Loucy (cell line): ENCODE measurements at regions not wholly inside any gene's neighbourhood (a gene's known extent, or its start where the extent isn't known, plus 50 kb on each side); places are given as distances from the start of the nearest gene placed in this dataset.
A peak's percentile ranks its signal among the peaks of the same experiment; 100 is the strongest.

Experiments
- H2AFZ ChIP-seq: fragments of 200-600 bp; sonication (generic); 2 replicates; pipeline ENCODE4 v1.6.0; 2016; ENCODE audit warnings: antibody characterized with exemption, mild to moderate bottlenecking, low read length, moderate library complexity
- H3F3A ChIP-seq: fragments of 200-600 bp; 2 replicates; pipeline ENCODE4 v1.6.0; 2016; ENCODE audit warnings: antibody characterized with exemption, low read depth, mild to moderate bottlenecking
- H3K27me3 ChIP-seq: fragments of 200-600 bp; sonication (generic); 2 replicates; pipeline ENCODE4 v1.6.1; 2014; ENCODE audit warnings: low read length, mild to moderate bottlenecking; ENCODE audit not compliant: insufficient read depth, poor library complexity, severe bottlenecking
- H3K36me3 ChIP-seq: fragments of 200-600 bp; sonication (generic); 2 replicates; pipeline ENCODE4 v1.6.1; 2016; ENCODE audit warnings: low read length; ENCODE audit not compliant: insufficient read depth
- H3K4me1 ChIP-seq: fragments of 200-600 bp; sonication (generic); 2 replicates; pipeline ENCODE4 v1.5.1; 2014; ENCODE audit warnings: low read length, mild to moderate bottlenecking; ENCODE audit not compliant: insufficient read depth, poor library complexity, severe bottlenecking
- H3K4me2 ChIP-seq: fragments of 200-600 bp; sonication (generic); 2 replicates; pipeline ENCODE4 v1.6.0; 2014; ENCODE audit warnings: antibody characterized with exemption, low read length, low read depth, mild to moderate bottlenecking; ENCODE audit not compliant: poor library complexity, severe bottlenecking
- H3K4me3 ChIP-seq: fragments of 200-600 bp; sonication (generic); 2 replicates; pipeline ENCODE4 v1.5.1; 2014; ENCODE audit warnings: low read length, mild to moderate bottlenecking, mixed read lengths; ENCODE audit not compliant: poor library complexity, severe bottlenecking
- H3K79me2 ChIP-seq: fragments of 200-600 bp; sonication (generic); 2 replicates; pipeline ENCODE4 v1.6.1; 2014; ENCODE audit warnings: low read length; ENCODE audit not compliant: insufficient read depth
- H3K9ac ChIP-seq: fragments of 200-600 bp; sonication (generic); 2 replicates; pipeline ENCODE4 v1.6.0; 2014; ENCODE audit warnings: mild to moderate bottlenecking, low read depth, low read length, moderate library complexity; ENCODE audit not compliant: poor library complexity, severe bottlenecking
- H3K9me2 ChIP-seq: fragments of 200-600 bp; sonication (generic); replicated peaks from 2 replicates; pipeline ENCODE4 v1.6.1; 2016; ENCODE audit warnings: low read depth, low read length, mixed read lengths
- H3K9me3 ChIP-seq: fragments of 200-600 bp; sonication (generic); 2 replicates; pipeline ENCODE4 v1.6.1; 2014; ENCODE audit warnings: mild to moderate bottlenecking, antibody characterized with exemption, low read length, low read depth; ENCODE audit not compliant: insufficient read depth
- H4K20me1 ChIP-seq: fragments of 200-600 bp; sonication (generic); 2 replicates; pipeline ENCODE4 v1.6.0; 2014; ENCODE audit warnings: antibody characterized with exemption, low read length, mild to moderate bottlenecking; ENCODE audit not compliant: insufficient read depth, poor library complexity, severe bottlenecking
- EZH2phosphoT487 ChIP-seq: fragments of 200-600 bp; IDR thresholded peaks from 2 replicates; pipeline ENCODE4 v1.6.1; 2018; ENCODE audit warnings: antibody characterized with exemption, mild to moderate bottlenecking, moderate library complexity, borderline replicate concordance
- TF ChIP-seq, protein P1 (sequence below): fragments of 200-600 bp; sonication (generic); conservative IDR thresholded peaks from 2 replicates; pipeline ENCODE4 v1.5.1; 2014; ENCODE audit warnings: mild to moderate bottlenecking, antibody characterized with exemption, low read length

DNA sequence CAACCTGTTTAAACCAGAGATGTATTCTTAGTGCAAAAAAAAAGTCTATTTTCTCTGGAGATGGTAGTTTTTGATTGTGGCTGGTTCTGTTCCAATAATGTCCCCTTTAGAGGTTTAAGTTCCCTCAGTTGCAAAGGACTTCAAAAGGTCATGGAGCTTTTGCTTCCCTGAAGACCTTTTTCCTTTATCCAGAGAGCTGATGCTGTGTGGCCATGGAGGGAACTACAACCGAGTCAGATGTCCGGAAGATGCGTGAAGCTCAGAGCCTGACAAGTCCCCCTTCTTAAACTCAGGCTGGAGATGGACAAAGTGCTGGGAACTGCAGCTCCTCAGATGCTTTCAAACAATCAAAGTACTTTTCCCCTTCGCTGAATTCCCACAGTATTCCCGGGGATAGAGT lies 176.1 kb downstream of the TMEM18 start:
- Histone ChIP-seq H3K4me2 (no peak overlapping the region), H3K9me3 (no peaks in the 10 kb centered on the region)
- no peak for TF ChIP-seq EZH2phosphoT487
- TF ChIP-seq, protein P1, sequence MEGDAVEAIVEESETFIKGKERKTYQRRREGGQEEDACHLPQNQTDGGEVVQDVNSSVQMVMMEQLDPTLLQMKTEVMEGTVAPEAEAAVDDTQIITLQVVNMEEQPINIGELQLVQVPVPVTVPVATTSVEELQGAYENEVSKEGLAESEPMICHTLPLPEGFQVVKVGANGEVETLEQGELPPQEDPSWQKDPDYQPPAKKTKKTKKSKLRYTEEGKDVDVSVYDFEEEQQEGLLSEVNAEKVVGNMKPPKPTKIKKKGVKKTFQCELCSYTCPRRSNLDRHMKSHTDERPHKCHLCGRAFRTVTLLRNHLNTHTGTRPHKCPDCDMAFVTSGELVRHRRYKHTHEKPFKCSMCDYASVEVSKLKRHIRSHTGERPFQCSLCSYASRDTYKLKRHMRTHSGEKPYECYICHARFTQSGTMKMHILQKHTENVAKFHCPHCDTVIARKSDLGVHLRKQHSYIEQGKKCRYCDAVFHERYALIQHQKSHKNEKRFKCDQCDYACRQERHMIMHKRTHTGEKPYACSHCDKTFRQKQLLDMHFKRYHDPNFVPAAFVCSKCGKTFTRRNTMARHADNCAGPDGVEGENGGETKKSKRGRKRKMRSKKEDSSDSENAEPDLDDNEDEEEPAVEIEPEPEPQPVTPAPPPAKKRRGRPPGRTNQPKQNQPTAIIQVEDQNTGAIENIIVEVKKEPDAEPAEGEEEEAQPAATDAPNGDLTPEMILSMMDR = no peak; the same call in 1 of the 2 replicates

DNA sequence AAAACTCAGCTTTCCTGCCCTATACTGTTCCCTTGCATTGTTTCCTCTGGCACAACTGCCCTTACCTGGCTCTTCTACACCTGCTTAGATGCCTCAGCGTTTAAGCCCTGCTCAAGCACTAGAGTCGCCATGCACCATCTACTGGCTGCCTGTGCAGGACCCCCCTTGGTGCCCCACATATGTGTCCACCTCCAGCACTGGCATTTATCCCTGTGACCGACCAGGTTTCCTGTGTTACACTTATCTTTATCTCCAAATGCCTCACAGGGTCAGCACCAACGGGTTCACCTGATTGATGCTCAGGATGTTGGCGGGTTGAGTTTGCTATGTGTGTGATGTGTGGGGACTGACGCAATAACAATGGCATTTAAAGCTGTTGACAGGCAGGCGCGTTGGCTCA lies 177.5 kb downstream of the TMEM18 start:
- Histone ChIP-seq H3K27me3 (no peaks in the 10 kb centered on the region), H3K4me2 (no peak overlapping the region), H4K20me1 (no peaks in the 10 kb centered on the region), H3K79me2 (no peaks in the 10 kb centered on the region), H3K9ac (no peak overlapping the region), H3K9me2 (no peaks in the 10 kb centered on the region), H3F3A (no peaks in the 10 kb centered on the region), H3K9me3 (no peaks in the 10 kb centered on the region), H3K4me3 (no peak overlapping the region), H3K4me1 (peaks cover 36% of the 10 kb centered on the region), H3K36me3 (no peaks in the 10 kb centered on the region), H2AFZ (no peak overlapping the region)
- no peak for TF ChIP-seq EZH2phosphoT487
- TF ChIP-seq, protein P1 = no peak

More for the DNA sequence above, 176.1 kb downstream of the TMEM18 start:
- Histone ChIP-seq H3F3A (no peaks in the 10 kb centered on the region), H3K36me3 (no peaks in the 10 kb centered on the region), H3K4me1 (peaks cover 34% of the 10 kb centered on the region), H2AFZ (no peak overlapping the region), H4K20me1 (no peaks in the 10 kb centered on the region), H3K9ac (no peak overlapping the region), H3K4me3 (no peak overlapping the region), H3K27me3 (no peaks in the 10 kb centered on the region), H3K9me2 (no peaks in the 10 kb centered on the region), H3K79me2 (no peaks in the 10 kb centered on the region)

DNA sequence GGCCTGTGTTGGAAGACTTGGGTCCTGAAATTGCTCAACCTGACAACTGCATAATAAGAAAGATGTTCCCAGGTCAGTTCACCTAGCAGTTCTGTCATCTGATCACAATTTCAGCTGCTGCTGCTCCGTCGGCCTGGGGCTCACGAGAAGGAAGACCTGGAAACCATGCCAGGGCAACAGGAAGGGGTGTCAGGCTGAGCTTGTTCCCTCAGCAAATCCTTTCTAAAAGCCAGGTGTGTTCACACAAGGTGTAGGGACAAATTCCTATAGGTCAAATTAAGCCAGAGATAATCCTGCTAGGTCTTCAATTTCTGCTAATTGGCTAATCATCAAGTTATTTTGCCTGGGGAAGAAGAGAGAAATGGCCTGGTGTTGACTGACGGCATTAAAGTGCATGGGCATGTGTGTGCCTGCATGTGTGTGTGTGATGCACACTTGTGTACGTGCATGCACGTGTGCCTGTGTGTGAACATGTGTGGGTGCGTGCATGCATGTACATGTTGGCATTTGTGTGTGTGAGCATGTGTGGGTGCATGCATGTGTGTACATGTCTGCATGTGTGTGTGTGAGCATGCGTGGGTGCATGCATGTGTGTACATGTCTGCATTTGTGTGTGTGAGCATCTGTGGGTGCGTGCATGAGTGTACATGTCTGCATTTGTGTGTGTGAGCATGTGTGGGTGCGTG lies 178.6 kb downstream of the TMEM18 start:
- Histone ChIP-seq H4K20me1 (no peaks in the 10 kb centered on the region), H3K9me3 (no peaks in the 10 kb centered on the region), H3K4me3 (no peak overlapping the region), H3K9ac (peak overlapping the region; percentile 2), H3K9me2 (no peaks in the 10 kb centered on the region), H3K27me3 (no peaks in the 10 kb centered on the region), H3K79me2 (no peaks in the 10 kb centered on the region), H3F3A (no peaks in the 10 kb centered on the region), H3K4me2 (no peak overlapping the region), H3K36me3 (no peaks in the 10 kb centered on the region), H2AFZ (no peak overlapping the region), H3K4me1 (peaks cover 36% of the 10 kb centered on the region)
- TF ChIP-seq, protein P1 = no peak
- TF ChIP-seq EZH2phosphoT487 = no peak
